Calu3 (cell line): ENCODE measurements at regions not wholly inside any gene's neighbourhood (a gene's known extent, or its start where the extent isn't known, plus 50 kb on each side); places are given as distances from the start of the nearest gene placed in this dataset.

Experiments used
- BruUV-seq: library from RNA; stranded (reverse); fragments of 400-500 nt; replicated peaks from 2 replicates; lab custom pipeline; 2021; lab: Mats Ljungman, UMichigan
- CTCF ChIA-PET: fragments of 300-600 bp; sonication (Branson Sonifier 250); formaldehyde crosslinking; loops from one replicate; lab custom pipeline; 2022; ENCODE audit warnings: antibody characterized with exemption; lab: Charles Lee
- DNase-seq: peaks from one replicate; pipeline ENCODE4 v3.0.0; 2022
- H3K27ac Mint-ChIP-seq: one replicate; pipeline ENCODE4 v1.8.0; 2022; ENCODE audit warnings: mixed read lengths; ENCODE audit not compliant: unreplicated experiment
- H3K27me3 Mint-ChIP-seq: one replicate; pipeline ENCODE4 v1.8.0; 2022; ENCODE audit warnings: mixed read lengths; ENCODE audit not compliant: unreplicated experiment
- H3K36me3 Mint-ChIP-seq: one replicate; pipeline ENCODE4 v1.8.0; 2022; ENCODE audit warnings: mild to moderate bottlenecking, moderate library complexity, mixed read lengths; ENCODE audit not compliant: insufficient read depth, unreplicated experiment
- H3K4me1 Mint-ChIP-seq: one replicate; pipeline ENCODE4 v1.8.0; 2022; ENCODE audit warnings: mild to moderate bottlenecking, low read depth, mixed read lengths; ENCODE audit not compliant: unreplicated experiment
- H3K4me3 Mint-ChIP-seq: one replicate; pipeline ENCODE4 v1.8.0; 2022; ENCODE audit warnings: mild to moderate bottlenecking, low read depth, moderate library complexity, mixed read lengths; ENCODE audit not compliant: unreplicated experiment
- H3K9me3 Mint-ChIP-seq: one replicate; pipeline ENCODE4 v1.8.0; 2022; ENCODE audit warnings: low read depth, mixed read lengths; ENCODE audit not compliant: unreplicated experiment
- intact Hi-C: fragments of 100-400 bp; cut with micrococcal nuclease; formaldehyde crosslinking; loops from one replicate; pipeline ENCODE4 v1.10.0; 2022; ENCODE audit not compliant: unreplicated experiment
- TF ChIP-seq, protein P1 (sequence below): fragments of 200-600 bp; IDR thresholded peaks from one replicate; pipeline ENCODE4 v1.8.0; 2022; ENCODE audit warnings: antibody characterized with exemption; ENCODE audit not compliant: unreplicated experiment

GRCh38 chr14:71483154-71483553 is 449.1 kb upstream of the RGS6 start:
- no TSS peak for BruUV-seq
- Mint-ChIP-seq H3K4me3 (no peak overlapping the region), H3K27ac (no peak overlapping the region), H3K27me3 (no peaks in the 10 kb centered on the region), H3K4me1 (no peaks in the 10 kb centered on the region), H3K9me3 (no peaks in the 10 kb centered on the region), H3K36me3 (no peaks in the 10 kb centered on the region)
- TF ChIP-seq, protein P1, sequence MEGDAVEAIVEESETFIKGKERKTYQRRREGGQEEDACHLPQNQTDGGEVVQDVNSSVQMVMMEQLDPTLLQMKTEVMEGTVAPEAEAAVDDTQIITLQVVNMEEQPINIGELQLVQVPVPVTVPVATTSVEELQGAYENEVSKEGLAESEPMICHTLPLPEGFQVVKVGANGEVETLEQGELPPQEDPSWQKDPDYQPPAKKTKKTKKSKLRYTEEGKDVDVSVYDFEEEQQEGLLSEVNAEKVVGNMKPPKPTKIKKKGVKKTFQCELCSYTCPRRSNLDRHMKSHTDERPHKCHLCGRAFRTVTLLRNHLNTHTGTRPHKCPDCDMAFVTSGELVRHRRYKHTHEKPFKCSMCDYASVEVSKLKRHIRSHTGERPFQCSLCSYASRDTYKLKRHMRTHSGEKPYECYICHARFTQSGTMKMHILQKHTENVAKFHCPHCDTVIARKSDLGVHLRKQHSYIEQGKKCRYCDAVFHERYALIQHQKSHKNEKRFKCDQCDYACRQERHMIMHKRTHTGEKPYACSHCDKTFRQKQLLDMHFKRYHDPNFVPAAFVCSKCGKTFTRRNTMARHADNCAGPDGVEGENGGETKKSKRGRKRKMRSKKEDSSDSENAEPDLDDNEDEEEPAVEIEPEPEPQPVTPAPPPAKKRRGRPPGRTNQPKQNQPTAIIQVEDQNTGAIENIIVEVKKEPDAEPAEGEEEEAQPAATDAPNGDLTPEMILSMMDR, result no peak
- intact Hi-C loops, result no loop called here
- DNase-seq, result no peak
- CTCF ChIA-PET, result no interaction called here

- TF ChIP-seq, protein P1, result no peak
- BruUV-seq, result no TSS peak
- Mint-ChIP-seq H3K27ac (no peak overlapping the region), H3K36me3 (no peaks in the 10 kb centered on the region), H3K9me3 (no peaks in the 10 kb centered on the region), H3K4me3 (no peak overlapping the region), H3K4me1 (no peaks in the 10 kb centered on the region), H3K27me3 (no peaks in the 10 kb centered on the region)
- CTCF ChIA-PET, result no interaction called here
- intact Hi-C loops, result no loop called here
- DNase-seq, result no peak
These were observed 446.4 kb upstream of the RGS6 start for GRCh38 chr14:71485833-71486232.

DNA sequence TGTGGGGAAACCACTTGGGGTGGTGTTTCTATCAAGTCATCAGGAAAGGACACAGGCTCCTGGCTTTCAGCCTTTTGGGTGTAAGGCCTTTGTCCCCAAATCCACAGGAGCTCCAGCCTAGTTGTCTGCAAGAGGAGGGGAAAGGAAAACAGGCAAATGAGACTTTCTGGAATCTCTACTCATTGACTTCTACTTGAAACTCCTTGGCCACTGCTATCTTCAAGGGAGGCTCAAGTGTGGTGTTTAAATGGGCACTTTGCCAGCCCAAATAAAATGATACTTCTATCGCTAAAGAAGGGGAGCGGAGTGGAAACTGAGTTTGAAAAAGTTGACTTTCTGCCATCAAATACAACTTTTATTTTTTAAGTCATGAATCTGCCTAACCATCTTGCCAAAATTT is 445.9 kb upstream of the RGS6 start:
- H3K4me3 Mint-ChIP-seq, result no peak overlapping the region
- H3K9me3 Mint-ChIP-seq, result no peaks in the 10 kb centered on the region
- no peak overlapping the region for H3K27ac Mint-ChIP-seq
- TF ChIP-seq, protein P1, result no peak
- CTCF ChIA-PET, result no interaction called here
- H3K27me3 Mint-ChIP-seq, result no peaks in the 10 kb centered on the region
- intact Hi-C loops, result no loop called here
- DNase-seq, result no peak
- no peaks in the 10 kb centered on the region for H3K4me1 Mint-ChIP-seq
- no peaks in the 10 kb centered on the region for H3K36me3 Mint-ChIP-seq
- BruUV-seq, result no TSS peak

DNA sequence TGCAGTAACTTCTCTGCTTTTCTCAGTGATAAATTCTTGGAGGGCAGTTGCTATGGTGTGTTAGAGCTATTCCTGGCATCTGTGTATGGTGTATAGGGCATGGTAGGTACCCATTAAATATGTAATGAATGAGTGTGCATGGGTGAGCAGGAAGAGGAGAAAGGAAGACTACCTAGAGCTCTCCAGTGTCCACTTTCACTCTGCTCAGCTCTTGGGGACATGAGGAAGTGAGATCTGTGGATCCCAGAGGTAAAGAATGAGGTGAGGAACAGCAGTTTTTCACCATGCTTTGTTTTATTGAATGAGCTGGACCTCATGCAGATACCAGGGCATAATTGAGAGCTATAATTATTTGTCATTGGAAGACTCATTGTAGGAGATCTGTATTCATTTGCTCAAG is 444.8 kb upstream of the RGS6 start:
- no peak for DNase-seq
- H3K4me3 Mint-ChIP-seq, result no peak overlapping the region
- TF ChIP-seq, protein P1, result no peak
- CTCF ChIA-PET, result interaction anchor here (1.0 kb wide), 1 partner anchor 17 kb away, joined by 5 read pairs; no protein-coding TSS in a partner anchor
- H3K4me1 Mint-ChIP-seq, result no peaks in the 10 kb centered on the region
- no peaks in the 10 kb centered on the region for H3K36me3 Mint-ChIP-seq
- H3K9me3 Mint-ChIP-seq, result no peaks in the 10 kb centered on the region
- no TSS peak for BruUV-seq
- H3K27me3 Mint-ChIP-seq, result no peaks in the 10 kb centered on the region
- intact Hi-C loops, result no loop called here
- H3K27ac Mint-ChIP-seq, result no peak overlapping the region
